Mucosa of descending colon (tissue), 3 donors: ENCODE measurements at regions not wholly inside any gene's neighbourhood (a gene's known extent, or its start where the extent isn't known, plus 50 kb on each side); places are given as distances from the start of the nearest gene placed in this dataset.
"Not testable (repeated sequence)": the region's sequence is repeated elsewhere in the genome, so short reads cannot be mapped to it uniquely, and the experiment has no call there.

Experiments used
- ATAC-seq: fragments of 200-7000 bp; cut with Tn5 transposase; one replicate; pipeline ENCODE4 v1.9.1; 2020; ENCODE audit warnings: mild to moderate bottlenecking, moderate library complexity
- DNase-seq, 3 donors: peaks; one replicate each; pipeline ENCODE4 v3.0.0-alpha.2; 2020
- H3K36me3 ChIP-seq: fragments of 200-600 bp; one replicate; pipeline ENCODE4 v1.8.0; 2021; ENCODE audit warnings: low read depth, mild to moderate bottlenecking
- H3K4me1 ChIP-seq: fragments of 200-600 bp; one replicate; pipeline ENCODE4 v1.8.0; 2021; ENCODE audit warnings: low read depth, mild to moderate bottlenecking
- H3K4me3 ChIP-seq: fragments of 200-600 bp; one replicate; pipeline ENCODE4 v1.8.0; 2021; ENCODE audit warnings: mild to moderate bottlenecking
- H3K9me3 ChIP-seq: fragments of 200-600 bp; one replicate; pipeline ENCODE4 v1.8.0; 2021; ENCODE audit warnings: mild to moderate bottlenecking
- intact Hi-C, 2 donors: fragments of 100-400 bp; cut with DNase I in 1 of 2; cut with micrococcal nuclease in 1 of 2; formaldehyde crosslinking; loops; one replicate each; pipeline versions ENCODE4 v1.11.0 to v1.11.1; 2022; cut with DNase I, micrococcal nuclease
- TF ChIP-seq, protein P1 (sequence below): fragments of 200-600 bp; IDR thresholded peaks from one replicate; pipeline ENCODE4 v1.8.0; 2022; ENCODE audit warnings: antibody characterized with exemption, mild to moderate bottlenecking
- donor health status: DM: no; HTN: no; CAD: no; lungs with moderate emphysema.
- donor health status: DM: no; HTN: no; CAD: no.
- donor health status: DM: no; HTN: yes; CAD: no.

DNA sequence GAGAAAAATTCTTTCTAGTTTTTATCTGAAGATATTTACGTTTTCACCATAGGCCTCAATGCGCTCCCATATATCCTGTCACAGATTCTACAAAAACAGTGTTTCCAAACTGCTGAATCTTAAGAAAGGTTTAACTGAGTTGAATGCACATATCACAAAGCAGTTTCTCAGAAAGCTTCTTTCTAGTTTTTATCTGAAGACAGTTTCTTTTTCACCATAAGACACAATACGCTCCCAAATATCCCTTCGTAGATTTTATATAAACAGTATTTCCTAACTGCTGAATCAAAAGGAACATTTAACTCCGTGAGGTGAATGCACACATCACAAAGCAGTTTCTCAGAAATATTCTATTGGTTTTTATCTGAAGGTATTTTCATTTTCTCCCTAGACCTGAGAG, 385.5 kb downstream of the ALG10 start:
- ATAC-seq = no peak
- peaks cover 100% of the 10 kb centered on the region for H3K9me3 ChIP-seq
- TF ChIP-seq, protein P1, sequence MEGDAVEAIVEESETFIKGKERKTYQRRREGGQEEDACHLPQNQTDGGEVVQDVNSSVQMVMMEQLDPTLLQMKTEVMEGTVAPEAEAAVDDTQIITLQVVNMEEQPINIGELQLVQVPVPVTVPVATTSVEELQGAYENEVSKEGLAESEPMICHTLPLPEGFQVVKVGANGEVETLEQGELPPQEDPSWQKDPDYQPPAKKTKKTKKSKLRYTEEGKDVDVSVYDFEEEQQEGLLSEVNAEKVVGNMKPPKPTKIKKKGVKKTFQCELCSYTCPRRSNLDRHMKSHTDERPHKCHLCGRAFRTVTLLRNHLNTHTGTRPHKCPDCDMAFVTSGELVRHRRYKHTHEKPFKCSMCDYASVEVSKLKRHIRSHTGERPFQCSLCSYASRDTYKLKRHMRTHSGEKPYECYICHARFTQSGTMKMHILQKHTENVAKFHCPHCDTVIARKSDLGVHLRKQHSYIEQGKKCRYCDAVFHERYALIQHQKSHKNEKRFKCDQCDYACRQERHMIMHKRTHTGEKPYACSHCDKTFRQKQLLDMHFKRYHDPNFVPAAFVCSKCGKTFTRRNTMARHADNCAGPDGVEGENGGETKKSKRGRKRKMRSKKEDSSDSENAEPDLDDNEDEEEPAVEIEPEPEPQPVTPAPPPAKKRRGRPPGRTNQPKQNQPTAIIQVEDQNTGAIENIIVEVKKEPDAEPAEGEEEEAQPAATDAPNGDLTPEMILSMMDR = no peak
- intact Hi-C loops = no loop called here
- no peak for DNase-seq
- no peak overlapping the region for H3K4me3 ChIP-seq
- H3K4me1 ChIP-seq = no peaks in the 10 kb centered on the region
- no peaks in the 10 kb centered on the region for H3K36me3 ChIP-seq

DNA sequence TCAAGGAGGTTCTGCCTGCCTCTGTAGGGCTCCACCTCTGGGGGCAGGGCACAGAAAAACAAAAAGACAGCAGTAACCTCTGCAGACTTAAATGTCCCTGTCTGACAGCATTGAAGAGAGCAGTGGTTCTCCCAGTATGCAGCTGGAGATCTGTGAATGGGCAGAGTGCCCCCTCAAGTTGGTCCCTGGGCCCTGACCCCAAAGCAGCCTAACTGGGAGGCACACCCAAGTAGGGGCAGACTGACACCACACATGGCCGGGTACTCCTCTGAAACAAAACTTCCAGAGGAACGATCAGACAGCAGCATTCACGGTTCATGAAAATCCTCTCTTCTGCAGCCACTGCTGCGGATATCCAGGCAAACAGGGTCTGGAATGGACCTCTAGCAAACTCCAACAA, 409.2 kb downstream of the ALG10 start:
- intact Hi-C loops = not testable (repeated sequence)

More for the DNA sequence above, 409.2 kb downstream of the ALG10 start:
- not testable (repeated sequence) for H3K4me3 ChIP-seq, ATAC-seq, H3K4me1 ChIP-seq, H3K36me3 ChIP-seq, DNase-seq
- H3K9me3 ChIP-seq = peaks cover 84% of the 10 kb centered on the region
